MM.1S (cell line): ENCODE measurements at regions not wholly inside any gene's neighbourhood (a gene's known extent, or its start where the extent isn't known, plus 50 kb on each side); places are given as distances from the start of the nearest gene placed in this dataset.
"Not testable (repeated sequence)": the region's sequence is repeated elsewhere in the genome, so short reads cannot be mapped to it uniquely, and the experiment has no call there.

ENCODE experiments used
- DNase-seq: peaks from one replicate; pipeline ENCODE4 v3.0.0-alpha.2; 2015
- H2AFZ ChIP-seq: fragments of 300-600 bp; sonication (generic); 2 replicates; pipeline ENCODE4 v1.6.0; 2016; ENCODE audit warnings: antibody characterized with exemption, low read length
- H3F3A ChIP-seq: fragments of 300-600 bp; sonication (generic); 2 replicates; pipeline ENCODE4 v1.6.1; 2016; ENCODE audit warnings: mild to moderate bottlenecking, antibody characterized with exemption, low read length, moderate library complexity, mixed read lengths; ENCODE audit not compliant: insufficient read depth
- H3K27ac ChIP-seq: fragments of 300-600 bp; sonication (generic); 2 replicates; pipeline ENCODE4 v1.5.1; 2016; ENCODE audit warnings: mild to moderate bottlenecking, low read length
- H3K27me3 ChIP-seq: fragments of 300-600 bp; sonication (generic); replicated peaks from 2 replicates; pipeline ENCODE4 v1.6.0; 2016; ENCODE audit warnings: low read length; ENCODE audit not compliant: insufficient read depth
- H3K36me3 ChIP-seq: fragments of 300-600 bp; sonication (generic); replicated peaks from 2 replicates; pipeline ENCODE4 v1.6.1; 2016; ENCODE audit warnings: mild to moderate bottlenecking, low read length, mixed read lengths; ENCODE audit not compliant: insufficient read depth
- H3K4me1 ChIP-seq: fragments of 300-600 bp; sonication (generic); 2 replicates; pipeline ENCODE4 v1.6.1; 2016; ENCODE audit warnings: low read length, mixed read lengths
- H3K4me2 ChIP-seq: fragments of 300-600 bp; sonication (generic); 2 replicates; pipeline ENCODE4 v1.6.0; 2016; ENCODE audit warnings: low read depth, low read length
- H3K4me3 ChIP-seq: fragments of 300-600 bp; sonication (generic); 2 replicates; pipeline ENCODE4 v1.5.1; 2016; ENCODE audit warnings: low read length, mixed read lengths
- H3K79me2 ChIP-seq: fragments of 300-600 bp; sonication (generic); 2 replicates; pipeline ENCODE4 v1.6.1; 2016; ENCODE audit warnings: mixed run types, low read length, mixed read lengths
- H3K9ac ChIP-seq: fragments of 300-600 bp; sonication (generic); 2 replicates; pipeline ENCODE4 v1.6.1; 2016; ENCODE audit warnings: low read length, mixed read lengths
- H3K9me2 ChIP-seq: fragments of 300-600 bp; sonication (generic); replicated peaks from 2 replicates; pipeline ENCODE4 v1.6.1; 2016; ENCODE audit warnings: mild to moderate bottlenecking, low read length, mixed read lengths; ENCODE audit not compliant: insufficient read depth
- H3K9me3 ChIP-seq: fragments of 300-600 bp; sonication (generic); replicated peaks from 2 replicates; pipeline ENCODE4 v1.6.1; 2016; ENCODE audit warnings: mild to moderate bottlenecking, low read length, mixed read lengths; ENCODE audit not compliant: insufficient read depth
- H4K20me1 ChIP-seq: fragments of 300-600 bp; sonication (generic); 2 replicates; pipeline ENCODE4 v1.6.1; 2016; ENCODE audit warnings: mild to moderate bottlenecking, low read length, moderate library complexity, mixed read lengths; ENCODE audit not compliant: insufficient read depth
- EZH2 ChIP-seq: fragments of 300-600 bp; sonication (generic); optimal IDR thresholded peaks from 2 replicates; pipeline ENCODE3; 2017; ENCODE audit warnings: low read depth, mild to moderate bottlenecking, antibody characterized with exemption, low read length, mixed read lengths
- EZH2phosphoT487 ChIP-seq: fragments of 300-600 bp; sonication (generic); IDR thresholded peaks from 2 replicates; pipeline ENCODE4 v1.6.1; 2018; ENCODE audit warnings: antibody characterized with exemption, low read length
- TF ChIP-seq, protein P1 (sequence below): fragments of 300-600 bp; sonication (generic); IDR thresholded peaks from 2 replicates; pipeline ENCODE4 v1.5.1; 2016; ENCODE audit warnings: antibody characterized with exemption, low read length, mixed read lengths

DNA sequence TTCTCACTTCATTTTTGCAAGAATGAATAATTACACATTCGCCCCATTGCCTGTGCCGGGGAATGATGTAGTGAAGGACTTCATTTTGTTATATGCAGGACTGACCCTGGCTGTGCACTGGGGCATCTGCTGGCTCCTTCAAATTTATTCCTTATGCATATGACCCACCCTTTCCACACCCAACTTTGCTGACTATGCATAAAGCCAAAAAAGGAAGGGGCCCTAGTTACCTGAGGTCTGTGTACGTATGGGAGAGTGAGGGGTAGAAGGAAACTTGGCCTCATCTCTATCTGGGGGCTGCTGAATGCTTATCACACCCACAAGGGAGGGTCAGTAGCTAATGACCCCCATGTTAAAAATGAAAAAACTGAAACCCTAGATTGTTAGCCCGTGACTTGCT lies 259.6 kb downstream of the SMARCA2 start:
- H2AFZ ChIP-seq, result no peak overlapping the region

GRCh38 chr9:2276296-2276695 lies 261.1 kb downstream of the SMARCA2 start:
- Histone ChIP-seq H3K4me1 (no peaks in the 10 kb centered on the region), H3K79me2 (no peaks in the 10 kb centered on the region), H2AFZ (no peak overlapping the region), H3F3A (no peaks in the 10 kb centered on the region), H3K9ac (no peak overlapping the region), H3K36me3 (no peaks in the 10 kb centered on the region), H4K20me1 (no peaks in the 10 kb centered on the region), H3K4me2 (no peak overlapping the region), H3K9me2 (no peaks in the 10 kb centered on the region), H3K27ac (no peak overlapping the region), H3K4me3 (no peak overlapping the region), H3K27me3 (no peaks in the 10 kb centered on the region), H3K9me3 (no peaks in the 10 kb centered on the region)
- no peak for DNase-seq
- no peak for TF ChIP-seq EZH2
- no peak for TF ChIP-seq EZH2phosphoT487
- TF ChIP-seq, protein P1, sequence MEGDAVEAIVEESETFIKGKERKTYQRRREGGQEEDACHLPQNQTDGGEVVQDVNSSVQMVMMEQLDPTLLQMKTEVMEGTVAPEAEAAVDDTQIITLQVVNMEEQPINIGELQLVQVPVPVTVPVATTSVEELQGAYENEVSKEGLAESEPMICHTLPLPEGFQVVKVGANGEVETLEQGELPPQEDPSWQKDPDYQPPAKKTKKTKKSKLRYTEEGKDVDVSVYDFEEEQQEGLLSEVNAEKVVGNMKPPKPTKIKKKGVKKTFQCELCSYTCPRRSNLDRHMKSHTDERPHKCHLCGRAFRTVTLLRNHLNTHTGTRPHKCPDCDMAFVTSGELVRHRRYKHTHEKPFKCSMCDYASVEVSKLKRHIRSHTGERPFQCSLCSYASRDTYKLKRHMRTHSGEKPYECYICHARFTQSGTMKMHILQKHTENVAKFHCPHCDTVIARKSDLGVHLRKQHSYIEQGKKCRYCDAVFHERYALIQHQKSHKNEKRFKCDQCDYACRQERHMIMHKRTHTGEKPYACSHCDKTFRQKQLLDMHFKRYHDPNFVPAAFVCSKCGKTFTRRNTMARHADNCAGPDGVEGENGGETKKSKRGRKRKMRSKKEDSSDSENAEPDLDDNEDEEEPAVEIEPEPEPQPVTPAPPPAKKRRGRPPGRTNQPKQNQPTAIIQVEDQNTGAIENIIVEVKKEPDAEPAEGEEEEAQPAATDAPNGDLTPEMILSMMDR, result no peak

More for the DNA sequence above, 259.6 kb downstream of the SMARCA2 start:
- Histone ChIP-seq H3F3A (no peaks in the 10 kb centered on the region), H3K27me3 (no peaks in the 10 kb centered on the region), H3K4me2 (no peak overlapping the region), H4K20me1 (no peaks in the 10 kb centered on the region), H3K9ac (no peak overlapping the region), H3K4me3 (no peak overlapping the region), H3K9me2 (no peaks in the 10 kb centered on the region), H3K79me2 (no peaks in the 10 kb centered on the region), H3K9me3 (no peaks in the 10 kb centered on the region), H3K27ac (no peak overlapping the region), H3K36me3 (no peaks in the 10 kb centered on the region), H3K4me1 (no peaks in the 10 kb centered on the region)
- no peak for TF ChIP-seq EZH2
- TF ChIP-seq, protein P1, result no peak
- TF ChIP-seq EZH2phosphoT487, result no peak
- no peak for DNase-seq

DNA sequence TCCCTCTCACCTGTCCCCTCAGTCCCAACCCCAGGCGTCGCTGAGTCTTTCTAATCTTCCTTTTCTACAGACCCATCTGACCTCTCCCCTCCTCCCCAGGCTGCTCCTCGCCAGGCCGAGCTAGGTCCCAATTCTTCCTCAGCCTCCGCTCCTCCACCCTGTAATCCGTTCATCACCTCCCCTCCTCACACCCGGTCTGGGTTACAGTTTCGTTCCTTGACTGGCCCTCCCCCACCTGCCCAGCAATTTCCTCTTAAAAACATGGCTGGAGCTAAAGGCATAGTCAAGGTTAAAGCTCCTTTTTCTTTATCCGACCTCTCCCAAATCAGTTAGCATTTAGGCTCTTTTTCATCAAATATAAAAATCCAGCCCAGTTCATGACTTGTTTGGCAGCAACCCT lies 262.0 kb downstream of the SMARCA2 start:
- not testable (repeated sequence) for H3K9ac ChIP-seq, H3K79me2 ChIP-seq, H3K9me2 ChIP-seq, H3K4me2 ChIP-seq, H3K27ac ChIP-seq, H3K4me3 ChIP-seq, H3K9me3 ChIP-seq, H3K36me3 ChIP-seq, H2AFZ ChIP-seq, H3F3A ChIP-seq, H4K20me1 ChIP-seq, H3K27me3 ChIP-seq, DNase-seq, H3K4me1 ChIP-seq

GRCh38 chr9:2277644-2278043 lies 262.5 kb downstream of the SMARCA2 start:
- not testable (repeated sequence) for H3K9me3 ChIP-seq, H4K20me1 ChIP-seq, H3K9me2 ChIP-seq, H3K36me3 ChIP-seq, H3K79me2 ChIP-seq, H3K27me3 ChIP-seq, H3K4me2 ChIP-seq, H3K9ac ChIP-seq, DNase-seq, H3K4me3 ChIP-seq, H3K4me1 ChIP-seq, H2AFZ ChIP-seq, H3F3A ChIP-seq, H3K27ac ChIP-seq

- not testable (repeated sequence) for H3K9me2 ChIP-seq, H3K4me1 ChIP-seq, H3K36me3 ChIP-seq, H4K20me1 ChIP-seq, H3K9ac ChIP-seq, H3K27ac ChIP-seq, H3K9me3 ChIP-seq, H3K79me2 ChIP-seq, H3K27me3 ChIP-seq, H2AFZ ChIP-seq, H3F3A ChIP-seq, H3K4me2 ChIP-seq, H3K4me3 ChIP-seq, DNase-seq
Measured at GRCh38 chr9:2279138-2279537, 264.0 kb downstream of the SMARCA2 start.
